HG02884 (cell line): ENCODE measurements at regions not wholly inside any gene's neighbourhood (a gene's known extent, or its start where the extent isn't known, plus 50 kb on each side); places are given as distances from the start of the nearest gene placed in this dataset.
A peak's percentile ranks its signal among the peaks of the same experiment; 100 is the strongest.

Experiments
- ATAC-seq: cut with Tn5 transposase; IDR thresholded peaks from one replicate; pipeline ENCODE4 v1.9.1; 2021; ENCODE audit warnings: mild to moderate bottlenecking, moderate library complexity; ENCODE audit not compliant: unreplicated experiment

GRCh38 chr12:98182821-98183220, 332.6 kb upstream of the TMPO start:
- ATAC-seq = no peak

- ATAC-seq = no peak
Measured at GRCh38 chr12:98185606-98186005, 329.8 kb upstream of the TMPO start.

- ATAC-seq = no peak
Measured at GRCh38 chr12:98188650-98189077, 326.7 kb upstream of the TMPO start.

GRCh38 chr12:98194591-98194990, 320.8 kb upstream of the TMPO start:
- ATAC-seq = no peak

- no peak for ATAC-seq
Measured at GRCh38 chr12:98198261-98198982, 317.0 kb upstream of the TMPO start.

- ATAC-seq = no peak
Measured at GRCh38 chr12:98208816-98209215, 306.6 kb upstream of the TMPO start.

GRCh38 chr12:98211909-98212695, 303.3 kb upstream of the TMPO start:
- ATAC-seq = no peak

GRCh38 chr12:98213556-98213955, 301.8 kb upstream of the TMPO start:
- ATAC-seq = no peak

- no peak for ATAC-seq
Measured at GRCh38 chr12:98217257-98217656, 298.1 kb upstream of the TMPO start.

- ATAC-seq = no peak
Measured at GRCh38 chr12:98220636-98221035, 294.8 kb upstream of the TMPO start.

- no peak for ATAC-seq
Measured at GRCh38 chr12:98221243-98221808, 294.1 kb upstream of the TMPO start.

- no peak for ATAC-seq
Measured at GRCh38 chr12:98222135-98222534, 293.3 kb upstream of the TMPO start.

- peak; percentile 48 for ATAC-seq
Measured at GRCh38 chr12:98224584-98225221, 290.7 kb upstream of the TMPO start.

GRCh38 chr12:98227162-98227561, 288.2 kb upstream of the TMPO start:
- no peak for ATAC-seq

- no peak for ATAC-seq
Measured at GRCh38 chr12:98228683-98229539, 286.5 kb upstream of the TMPO start.

GRCh38 chr12:98229540-98229924, 285.9 kb upstream of the TMPO start:
- ATAC-seq = no peak

- ATAC-seq = no peak
Measured at GRCh38 chr12:98232753-98233390, 282.5 kb upstream of the TMPO start.

- no peak for ATAC-seq
Measured at GRCh38 chr12:98235301-98235700, 280.1 kb upstream of the TMPO start.

- no peak for ATAC-seq
Measured at GRCh38 chr12:98238515-98239130, 276.8 kb upstream of the TMPO start.

GRCh38 chr12:98243190-98243589, 272.2 kb upstream of the TMPO start:
- no peak for ATAC-seq
